Endothelial cell (in vitro differentiated cells): ENCODE measurements at regions not wholly inside any gene's neighbourhood (a gene's known extent, or its start where the extent isn't known, plus 50 kb on each side); places are given as distances from the start of the nearest gene placed in this dataset.

Experiments used
- DNase-seq: peaks from one replicate; pipeline ENCODE4 v3.0.0; 2021; ENCODE audit warnings: low spot score
- H3K27ac Mint-ChIP-seq: one replicate; pipeline ENCODE4 v1.8.0; 2021; ENCODE audit warnings: mixed read lengths, inconsistent platforms; ENCODE audit not compliant: unreplicated experiment
- H3K27me3 Mint-ChIP-seq: one replicate; pipeline ENCODE4 v1.8.0; 2021; ENCODE audit warnings: mild to moderate bottlenecking, moderate library complexity, mixed read lengths, inconsistent platforms; ENCODE audit not compliant: unreplicated experiment
- H3K36me3 Mint-ChIP-seq: one replicate; pipeline ENCODE4 v1.8.0; 2021; ENCODE audit warnings: mild to moderate bottlenecking, low read depth, mixed read lengths, inconsistent platforms; ENCODE audit not compliant: unreplicated experiment
- H3K4me1 Mint-ChIP-seq: one replicate; pipeline ENCODE4 v1.8.0; 2021; ENCODE audit warnings: mild to moderate bottlenecking, mixed read lengths, inconsistent platforms; ENCODE audit not compliant: unreplicated experiment
- H3K4me3 Mint-ChIP-seq: one replicate; pipeline ENCODE4 v1.8.0; 2021; ENCODE audit warnings: mild to moderate bottlenecking, mixed read lengths, inconsistent platforms; ENCODE audit not compliant: unreplicated experiment
- H3K9me3 Mint-ChIP-seq: one replicate; pipeline ENCODE4 v1.8.0; 2021; ENCODE audit warnings: mixed read lengths, inconsistent platforms; ENCODE audit not compliant: unreplicated experiment
- TF ChIP-seq, protein P1 (sequence below): fragments of 200-600 bp; sonication (generic); IDR thresholded peaks from one replicate; pipeline ENCODE4 v1.5.0; 2021; ENCODE audit warnings: antibody characterized with exemption; ENCODE audit not compliant: unreplicated experiment

DNA sequence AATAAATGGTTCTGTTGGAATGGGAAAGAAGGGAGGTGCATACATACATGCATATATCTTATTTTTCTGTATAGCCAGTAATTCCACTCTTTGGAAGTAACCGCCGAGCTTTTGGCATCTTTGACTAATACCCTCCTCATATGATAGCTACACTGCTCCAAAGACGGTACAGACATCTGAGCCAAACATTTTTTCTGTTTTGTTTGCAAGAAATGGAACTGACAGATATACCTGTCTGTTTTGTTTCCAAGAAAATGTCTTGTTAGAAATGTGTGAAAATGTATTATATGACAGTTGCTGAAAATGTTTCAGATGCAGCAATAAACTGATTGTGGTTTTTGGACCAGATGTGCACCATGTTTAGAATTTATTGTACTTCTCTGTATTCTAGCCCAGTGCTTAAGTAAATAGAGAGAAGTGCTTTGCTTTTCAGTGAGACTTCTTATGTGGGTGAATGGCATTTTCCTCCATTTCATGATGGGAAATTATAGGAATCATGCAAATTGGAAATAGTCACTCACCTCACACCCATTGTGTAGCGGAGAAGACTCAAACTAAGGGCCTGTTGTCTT is 396.9 kb downstream of the KCNRG start:
- H3K27ac Mint-ChIP-seq = no peak overlapping the region
- no peaks in the 10 kb centered on the region for H3K27me3 Mint-ChIP-seq
- peaks cover 4% of the 10 kb centered on the region for H3K4me1 Mint-ChIP-seq
- TF ChIP-seq, protein P1, sequence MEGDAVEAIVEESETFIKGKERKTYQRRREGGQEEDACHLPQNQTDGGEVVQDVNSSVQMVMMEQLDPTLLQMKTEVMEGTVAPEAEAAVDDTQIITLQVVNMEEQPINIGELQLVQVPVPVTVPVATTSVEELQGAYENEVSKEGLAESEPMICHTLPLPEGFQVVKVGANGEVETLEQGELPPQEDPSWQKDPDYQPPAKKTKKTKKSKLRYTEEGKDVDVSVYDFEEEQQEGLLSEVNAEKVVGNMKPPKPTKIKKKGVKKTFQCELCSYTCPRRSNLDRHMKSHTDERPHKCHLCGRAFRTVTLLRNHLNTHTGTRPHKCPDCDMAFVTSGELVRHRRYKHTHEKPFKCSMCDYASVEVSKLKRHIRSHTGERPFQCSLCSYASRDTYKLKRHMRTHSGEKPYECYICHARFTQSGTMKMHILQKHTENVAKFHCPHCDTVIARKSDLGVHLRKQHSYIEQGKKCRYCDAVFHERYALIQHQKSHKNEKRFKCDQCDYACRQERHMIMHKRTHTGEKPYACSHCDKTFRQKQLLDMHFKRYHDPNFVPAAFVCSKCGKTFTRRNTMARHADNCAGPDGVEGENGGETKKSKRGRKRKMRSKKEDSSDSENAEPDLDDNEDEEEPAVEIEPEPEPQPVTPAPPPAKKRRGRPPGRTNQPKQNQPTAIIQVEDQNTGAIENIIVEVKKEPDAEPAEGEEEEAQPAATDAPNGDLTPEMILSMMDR = no peak
- H3K9me3 Mint-ChIP-seq = no peaks in the 10 kb centered on the region
- H3K4me3 Mint-ChIP-seq = no peak overlapping the region
- no peak for DNase-seq
- no peaks in the 10 kb centered on the region for H3K36me3 Mint-ChIP-seq

- Mint-ChIP-seq H3K27ac (no peak overlapping the region), H3K27me3 (peaks cover 1% of the 10 kb centered on the region), H3K4me3 (no peak overlapping the region), H3K36me3 (no peaks in the 10 kb centered on the region), H3K9me3 (no peaks in the 10 kb centered on the region), H3K4me1 (no peaks in the 10 kb centered on the region)
- DNase-seq = no peak
- TF ChIP-seq, protein P1 = no peak
Observed at GRCh38 chr13:50414640-50415039, 399.4 kb downstream of the KCNRG start.

- Mint-ChIP-seq H3K4me1 (no peaks in the 10 kb centered on the region), H3K4me3 (no peak overlapping the region), H3K27ac (no peak overlapping the region), H3K27me3 (peaks cover 1% of the 10 kb centered on the region), H3K36me3 (no peaks in the 10 kb centered on the region), H3K9me3 (no peaks in the 10 kb centered on the region)
- TF ChIP-seq, protein P1 = no peak
- no peak for DNase-seq
Observed at GRCh38 chr13:50415428-50415827, 400.2 kb downstream of the KCNRG start.

- no peaks in the 10 kb centered on the region for H3K9me3 Mint-ChIP-seq
- H3K4me3 Mint-ChIP-seq = no peak overlapping the region
- no peaks in the 10 kb centered on the region for H3K4me1 Mint-ChIP-seq
- no peaks in the 10 kb centered on the region for H3K36me3 Mint-ChIP-seq
- TF ChIP-seq, protein P1 = no peak
- peaks cover 1% of the 10 kb centered on the region for H3K27me3 Mint-ChIP-seq
- no peak for DNase-seq
- H3K27ac Mint-ChIP-seq = no peak overlapping the region
Observed at GRCh38 chr13:50417597-50417996, 402.4 kb downstream of the KCNRG start.

DNA sequence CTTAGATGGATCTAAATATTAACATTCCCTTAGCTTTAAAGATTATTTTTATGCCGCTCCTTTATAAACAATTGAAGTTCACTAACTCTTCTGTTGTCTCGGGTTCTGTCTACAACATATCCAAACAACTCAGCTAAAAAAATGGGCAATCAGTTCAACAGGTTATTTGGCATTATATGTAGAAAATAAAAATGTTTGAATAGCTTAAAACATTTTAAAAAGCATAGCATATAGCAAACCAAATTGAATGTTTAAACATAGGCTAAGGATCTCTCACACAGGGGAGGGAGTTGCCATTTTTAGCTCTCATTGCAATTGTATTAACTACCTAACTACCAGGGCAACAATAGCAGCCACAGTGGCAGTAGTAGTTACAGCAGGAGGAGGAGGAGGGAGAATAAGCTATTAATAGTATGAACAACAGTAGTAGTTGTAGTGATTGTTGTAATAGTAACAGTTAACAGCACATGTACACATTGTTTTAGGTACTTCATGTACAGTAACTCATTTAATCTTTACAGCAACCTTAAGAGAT is 404.2 kb downstream of the KCNRG start:
- H3K36me3 Mint-ChIP-seq = no peaks in the 10 kb centered on the region
- peaks cover 4% of the 10 kb centered on the region for H3K4me1 Mint-ChIP-seq
- DNase-seq = no peak
- peaks cover 1% of the 10 kb centered on the region for H3K27me3 Mint-ChIP-seq
- no peak overlapping the region for H3K4me3 Mint-ChIP-seq
- no peaks in the 10 kb centered on the region for H3K9me3 Mint-ChIP-seq
- TF ChIP-seq, protein P1 = no peak
- no peak overlapping the region for H3K27ac Mint-ChIP-seq
